ENCODE measurements at regions not wholly inside any gene's neighbourhood (a gene's known extent, or its start where the extent isn't known, plus 50 kb on each side); places are given as distances from the start of the nearest gene placed in this dataset.

- Histone ChIP-seq H3K27ac (no peak overlapping the region), H3K36me3 (no peaks in the 10 kb centered on the region), H3K9me3 (no peaks in the 10 kb centered on the region), H3K4me1 (no peaks in the 10 kb centered on the region), H3K4me3 (no peak overlapping the region), H3K27me3 (peaks cover 32% of the 10 kb centered on the region)
- TF ChIP-seq, protein P1, sequence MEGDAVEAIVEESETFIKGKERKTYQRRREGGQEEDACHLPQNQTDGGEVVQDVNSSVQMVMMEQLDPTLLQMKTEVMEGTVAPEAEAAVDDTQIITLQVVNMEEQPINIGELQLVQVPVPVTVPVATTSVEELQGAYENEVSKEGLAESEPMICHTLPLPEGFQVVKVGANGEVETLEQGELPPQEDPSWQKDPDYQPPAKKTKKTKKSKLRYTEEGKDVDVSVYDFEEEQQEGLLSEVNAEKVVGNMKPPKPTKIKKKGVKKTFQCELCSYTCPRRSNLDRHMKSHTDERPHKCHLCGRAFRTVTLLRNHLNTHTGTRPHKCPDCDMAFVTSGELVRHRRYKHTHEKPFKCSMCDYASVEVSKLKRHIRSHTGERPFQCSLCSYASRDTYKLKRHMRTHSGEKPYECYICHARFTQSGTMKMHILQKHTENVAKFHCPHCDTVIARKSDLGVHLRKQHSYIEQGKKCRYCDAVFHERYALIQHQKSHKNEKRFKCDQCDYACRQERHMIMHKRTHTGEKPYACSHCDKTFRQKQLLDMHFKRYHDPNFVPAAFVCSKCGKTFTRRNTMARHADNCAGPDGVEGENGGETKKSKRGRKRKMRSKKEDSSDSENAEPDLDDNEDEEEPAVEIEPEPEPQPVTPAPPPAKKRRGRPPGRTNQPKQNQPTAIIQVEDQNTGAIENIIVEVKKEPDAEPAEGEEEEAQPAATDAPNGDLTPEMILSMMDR (IDR thresholded peaks at IDR 0.05): no peak
- TF ChIP-seq EP300 (IDR thresholded peaks at IDR 0.05) (no peak), POLR2A (IDR thresholded peaks at IDR 0.05) (no peak), POLR2AphosphoS5 (IDR thresholded peaks at IDR 0.05) (no peak)
- ATAC-seq: no peak
- 83 to 92% methylated on average over 1 of the region's 2 CpGs for WGBS, 2 donors (ENCODE audit: low coverage in 1 of 2)
Observed at GRCh38 chr17:34107019-34107418, 148.1 kb upstream of the CCL2 start.

DNA sequence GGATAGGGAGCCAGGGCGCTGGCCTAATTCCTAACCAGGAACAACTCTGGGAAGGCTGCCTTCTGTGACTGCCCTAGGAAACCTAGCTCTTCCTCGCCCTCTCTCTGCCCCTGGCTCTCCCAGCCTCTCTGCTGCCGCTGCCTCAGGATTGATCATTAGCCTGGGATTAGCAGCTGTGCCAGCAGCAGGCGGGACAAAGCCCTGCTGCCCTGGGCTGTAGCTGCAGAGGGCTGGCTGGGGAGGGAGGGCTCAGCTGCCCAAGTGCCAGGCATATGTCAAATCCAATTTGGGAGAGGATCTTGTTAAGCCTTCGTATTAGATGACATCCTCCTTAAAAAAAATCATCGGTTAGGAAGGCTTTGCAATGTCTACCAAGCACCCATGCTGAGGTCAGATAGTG lies 144.8 kb upstream of the CCL2 start:
- Histone ChIP-seq H3K9me3 (no peaks in the 10 kb centered on the region), H3K4me1 (no peaks in the 10 kb centered on the region), H3K36me3 (no peaks in the 10 kb centered on the region), H3K27ac (no peak overlapping the region), H3K4me3 (no peak overlapping the region), H3K27me3 (peaks cover 51% of the 10 kb centered on the region)
- 52 to 69% methylated on average over 3 to 5 of the region's 6 CpGs for WGBS, 2 donors (ENCODE audit: low coverage in 1 of 2)
- ATAC-seq: no peak
- TF ChIP-seq POLR2A (IDR thresholded peaks at IDR 0.05): no peak
- no peak for TF ChIP-seq EP300 (IDR thresholded peaks at IDR 0.05)
- no peak for TF ChIP-seq POLR2AphosphoS5 (IDR thresholded peaks at IDR 0.05)
- TF ChIP-seq, protein P1 (IDR thresholded peaks at IDR 0.05): no peak

- no peaks in the 10 kb centered on the region for H3K9me3 ChIP-seq
- H3K27me3 ChIP-seq: peaks cover 41% of the 10 kb centered on the region
- H3K4me1 ChIP-seq: no peaks in the 10 kb centered on the region
- no peak overlapping the region for H3K27ac ChIP-seq
- TF ChIP-seq EP300 (IDR thresholded peaks at IDR 0.05) (no peak), POLR2A (IDR thresholded peaks at IDR 0.05) (no peak), POLR2AphosphoS5 (IDR thresholded peaks at IDR 0.05) (no peak)
- TF ChIP-seq, protein P1 (IDR thresholded peaks at IDR 0.05): no peak
- no peak for ATAC-seq
- H3K4me3 ChIP-seq: no peak overlapping the region
- no peaks in the 10 kb centered on the region for H3K36me3 ChIP-seq
- WGBS, 2 donors (ENCODE audit: low coverage in 1 of 2): 84 to 100% methylated on average over 2 of the region's 2 CpGs
Observed at GRCh38 chr17:34113089-34113488, 142.0 kb upstream of the CCL2 start.

DNA sequence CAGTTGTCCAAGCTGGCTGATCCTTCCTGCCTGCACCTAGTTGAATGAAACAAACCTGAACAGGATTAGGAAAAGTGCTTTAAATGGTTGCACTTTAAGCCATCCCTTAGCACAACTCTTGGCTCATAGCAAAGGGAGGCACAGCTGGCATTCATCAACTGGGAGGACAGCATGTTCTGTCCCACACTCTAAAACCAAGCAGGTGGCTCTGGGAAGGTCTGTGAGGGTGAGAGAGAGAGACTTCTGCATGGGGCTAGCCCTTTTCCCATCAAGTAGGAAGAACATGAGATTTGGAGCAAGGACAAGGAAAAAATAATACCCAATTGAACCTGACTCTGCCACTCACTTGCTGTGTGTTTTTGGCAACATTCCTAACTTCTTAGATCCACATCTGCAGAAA lies 140.9 kb upstream of the CCL2 start:
- no peak for ATAC-seq
- TF ChIP-seq POLR2A (IDR thresholded peaks at IDR 0.05) (no peak), EP300 (IDR thresholded peaks at IDR 0.05) (no peak), POLR2AphosphoS5 (IDR thresholded peaks at IDR 0.05) (no peak)
- TF ChIP-seq, protein P1 (IDR thresholded peaks at IDR 0.05): no peak
- Histone ChIP-seq H3K9me3 (no peaks in the 10 kb centered on the region), H3K4me3 (no peak overlapping the region), H3K27ac (no peak overlapping the region), H3K36me3 (no peaks in the 10 kb centered on the region), H3K4me1 (no peaks in the 10 kb centered on the region), H3K27me3 (peaks cover 41% of the 10 kb centered on the region)

- Histone ChIP-seq H3K4me3 (no peak overlapping the region), H3K4me1 (no peaks in the 10 kb centered on the region), H3K27me3 (peaks cover 38% of the 10 kb centered on the region), H3K36me3 (no peaks in the 10 kb centered on the region), H3K27ac (no peak overlapping the region), H3K9me3 (no peaks in the 10 kb centered on the region)
- TF ChIP-seq POLR2AphosphoS5 (IDR thresholded peaks at IDR 0.05) (no peak), POLR2A (IDR thresholded peaks at IDR 0.05) (no peak), EP300 (IDR thresholded peaks at IDR 0.05) (no peak)
- TF ChIP-seq, protein P1 (IDR thresholded peaks at IDR 0.05): no peak
- no peak for ATAC-seq
Observed at GRCh38 chr17:34116306-34116705, 138.8 kb upstream of the CCL2 start.

Measured in gastroesophageal sphincter (tissue), 4 donors.